Kidney epithelial cell (primary cell): ENCODE measurements at regions not wholly inside any gene's neighbourhood (a gene's known extent, or its start where the extent isn't known, plus 50 kb on each side); places are given as distances from the start of the nearest gene placed in this dataset.

Source experiments
- DNase-seq: peaks from one replicate; pipeline ENCODE4 v3.0.0-alpha.2; 2010; ENCODE audit warnings: low read depth
- H3K27me3 ChIP-seq: 2 replicates; pipeline ENCODE4 v1.6.0; 2011; ENCODE audit warnings: low read length; ENCODE audit not compliant: control insufficient read depth, insufficient read depth
- H3K36me3 ChIP-seq: 2 replicates; pipeline ENCODE4 v1.5.1; 2011; ENCODE audit warnings: low read length; ENCODE audit not compliant: control insufficient read depth, insufficient read depth
- H3K4me3 ChIP-seq: 2 replicates; pipeline ENCODE4 v1.5.1; 2011; ENCODE audit warnings: low read depth, mild to moderate bottlenecking, control low read depth, low read length
- TF ChIP-seq, protein P1 (sequence below): IDR thresholded peaks from 2 replicates; pipeline ENCODE4 v1.5.1; 2011; ENCODE audit warnings: mild to moderate bottlenecking, moderate library complexity, low read length, control low read depth, inconsistent platforms; ENCODE audit not compliant: insufficient read depth, poor library complexity, severe bottlenecking

DNA sequence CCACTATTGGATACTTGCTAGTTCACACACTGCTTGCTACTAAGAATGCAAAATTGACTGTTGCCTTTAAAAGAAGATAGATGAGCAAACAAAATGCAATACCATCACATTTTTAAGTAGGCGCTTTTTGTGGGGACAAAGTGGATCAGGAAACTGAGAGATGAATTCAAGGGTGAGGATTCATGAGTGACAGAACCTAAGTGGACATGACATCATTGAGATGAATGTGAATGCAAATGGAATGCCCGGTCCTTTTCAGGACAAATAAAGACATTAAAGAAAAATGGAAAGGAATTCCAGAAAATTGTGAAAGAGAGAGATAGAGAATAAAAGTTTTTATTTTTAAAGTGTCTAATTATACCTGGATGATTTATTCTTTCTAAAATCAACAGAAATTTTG lies 106.3 kb upstream of the AKR1E2 start:
- TF ChIP-seq, protein P1, sequence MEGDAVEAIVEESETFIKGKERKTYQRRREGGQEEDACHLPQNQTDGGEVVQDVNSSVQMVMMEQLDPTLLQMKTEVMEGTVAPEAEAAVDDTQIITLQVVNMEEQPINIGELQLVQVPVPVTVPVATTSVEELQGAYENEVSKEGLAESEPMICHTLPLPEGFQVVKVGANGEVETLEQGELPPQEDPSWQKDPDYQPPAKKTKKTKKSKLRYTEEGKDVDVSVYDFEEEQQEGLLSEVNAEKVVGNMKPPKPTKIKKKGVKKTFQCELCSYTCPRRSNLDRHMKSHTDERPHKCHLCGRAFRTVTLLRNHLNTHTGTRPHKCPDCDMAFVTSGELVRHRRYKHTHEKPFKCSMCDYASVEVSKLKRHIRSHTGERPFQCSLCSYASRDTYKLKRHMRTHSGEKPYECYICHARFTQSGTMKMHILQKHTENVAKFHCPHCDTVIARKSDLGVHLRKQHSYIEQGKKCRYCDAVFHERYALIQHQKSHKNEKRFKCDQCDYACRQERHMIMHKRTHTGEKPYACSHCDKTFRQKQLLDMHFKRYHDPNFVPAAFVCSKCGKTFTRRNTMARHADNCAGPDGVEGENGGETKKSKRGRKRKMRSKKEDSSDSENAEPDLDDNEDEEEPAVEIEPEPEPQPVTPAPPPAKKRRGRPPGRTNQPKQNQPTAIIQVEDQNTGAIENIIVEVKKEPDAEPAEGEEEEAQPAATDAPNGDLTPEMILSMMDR = no peak
- H3K4me3 ChIP-seq = no peak overlapping the region
- DNase-seq = no peak
- no peaks in the 10 kb centered on the region for H3K27me3 ChIP-seq
- H3K36me3 ChIP-seq = no peaks in the 10 kb centered on the region

DNA sequence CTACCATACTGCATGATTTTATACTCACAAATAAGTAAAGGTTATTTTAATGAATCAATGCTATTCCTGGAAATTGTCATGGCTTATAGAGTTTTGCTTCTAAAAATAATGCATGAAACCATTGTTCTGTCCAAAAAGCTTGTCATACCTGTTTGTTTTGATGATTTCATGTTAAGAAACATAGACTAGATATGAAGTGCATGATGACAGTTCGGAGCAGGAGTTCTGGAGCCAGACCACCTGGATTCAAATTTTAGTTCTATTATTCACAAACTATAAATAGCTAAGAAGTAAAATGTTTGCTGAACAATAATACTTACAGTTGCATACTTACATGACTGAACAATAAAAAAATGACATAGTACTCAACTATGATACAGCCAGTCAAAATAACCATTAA lies 107.0 kb upstream of the AKR1E2 start:
- Histone ChIP-seq H3K4me3 (no peak overlapping the region), H3K27me3 (no peaks in the 10 kb centered on the region), H3K36me3 (no peaks in the 10 kb centered on the region)
- TF ChIP-seq, protein P1 = no peak
- DNase-seq = no peak

DNA sequence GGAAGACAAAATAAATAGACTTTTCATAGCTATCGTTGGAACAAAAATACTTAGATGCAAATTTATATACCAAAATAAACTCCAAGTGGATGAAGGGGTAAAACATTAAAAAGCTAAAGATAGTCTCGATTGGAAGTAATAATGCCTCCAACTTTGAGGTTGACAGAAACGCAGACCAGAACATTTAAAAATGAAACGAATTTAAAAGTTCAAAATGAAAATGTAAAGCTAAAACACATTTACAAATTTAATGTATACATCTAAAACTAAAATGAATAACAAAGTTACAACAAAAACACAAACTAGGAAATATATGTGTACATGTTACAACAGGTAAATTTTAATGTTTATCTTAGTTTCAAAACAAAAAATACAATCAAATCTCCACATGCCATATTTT lies 107.5 kb upstream of the AKR1E2 start:
- no peak overlapping the region for H3K4me3 ChIP-seq
- H3K27me3 ChIP-seq = no peaks in the 10 kb centered on the region
- TF ChIP-seq, protein P1 = no peak
- no peak for DNase-seq
- H3K36me3 ChIP-seq = no peaks in the 10 kb centered on the region

DNA sequence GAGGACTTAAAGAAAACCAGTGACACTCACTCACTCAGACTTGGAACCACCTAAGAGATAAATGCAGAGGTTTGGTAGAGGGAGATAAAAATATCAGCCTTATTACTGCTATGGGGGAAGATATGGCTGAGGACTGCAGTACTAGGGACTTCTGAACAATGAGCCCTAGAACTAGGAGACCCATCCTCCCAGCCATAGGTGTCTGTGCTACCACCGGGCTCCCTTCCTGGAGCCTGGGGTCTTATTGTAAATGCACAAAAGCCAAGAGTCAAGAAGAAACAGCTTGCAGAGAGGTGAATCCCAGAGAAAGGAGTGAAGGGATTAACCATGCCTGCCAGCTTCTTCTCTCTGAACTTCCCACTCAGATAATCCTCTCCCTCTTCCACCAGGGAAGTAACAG lies 108.3 kb upstream of the AKR1E2 start:
- H3K27me3 ChIP-seq = no peaks in the 10 kb centered on the region
- H3K4me3 ChIP-seq = no peak overlapping the region
- no peak for DNase-seq
- TF ChIP-seq, protein P1 = no peak
- H3K36me3 ChIP-seq = no peaks in the 10 kb centered on the region

DNA sequence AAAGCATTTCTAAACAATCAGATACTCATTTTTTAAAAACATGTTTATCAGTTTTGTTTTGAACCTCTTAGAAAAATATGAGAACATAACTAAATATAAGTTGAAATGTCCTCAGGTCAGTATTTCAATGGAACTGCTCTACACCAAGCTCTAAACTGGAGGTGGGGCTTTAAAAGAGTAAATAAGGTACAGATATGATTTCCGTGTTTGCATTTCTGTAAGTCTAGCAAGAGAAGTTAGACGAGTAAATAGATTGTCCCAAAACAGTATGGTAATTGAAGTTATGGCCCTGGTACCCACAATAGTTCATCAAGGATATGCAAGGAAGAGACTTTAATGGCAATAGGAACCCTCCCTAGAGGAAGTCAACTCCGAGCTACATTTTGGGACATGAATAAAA lies 115.1 kb upstream of the AKR1E2 start:
- no peaks in the 10 kb centered on the region for H3K36me3 ChIP-seq
- TF ChIP-seq, protein P1 = no peak
- DNase-seq = no peak
- H3K4me3 ChIP-seq = no peak overlapping the region
- no peaks in the 10 kb centered on the region for H3K27me3 ChIP-seq

DNA sequence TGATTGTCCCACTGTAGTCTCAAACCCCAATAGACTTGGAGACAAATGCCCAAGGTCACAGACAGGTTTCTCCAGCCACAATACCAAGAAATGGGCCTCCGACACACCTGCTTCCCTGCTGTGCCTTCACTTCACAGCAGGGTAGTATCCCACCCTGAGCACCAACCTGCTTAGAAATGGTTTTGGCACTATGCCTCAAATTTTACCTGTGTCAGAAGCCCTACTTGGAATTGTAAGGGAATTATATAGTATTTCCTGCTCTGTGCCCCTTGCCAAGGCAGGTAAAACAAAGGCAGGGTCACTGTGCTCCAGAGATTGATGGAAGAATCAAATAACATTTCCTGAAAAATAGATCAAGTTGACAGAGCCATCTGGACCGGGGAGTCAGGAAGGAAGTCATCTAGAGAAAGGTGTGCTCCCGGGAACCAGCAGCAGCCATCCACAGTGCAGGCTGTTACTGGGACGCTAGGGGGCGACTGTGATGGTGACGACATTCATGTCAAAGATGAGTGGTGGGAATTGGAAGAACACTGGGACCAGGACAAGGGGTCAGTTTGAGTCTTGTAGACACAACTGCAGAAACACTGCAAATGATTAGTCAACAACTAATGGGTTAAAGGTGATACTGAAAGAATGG lies 117.8 kb upstream of the AKR1E2 start:
- no peak for DNase-seq
- Histone ChIP-seq H3K27me3 (no peaks in the 10 kb centered on the region), H3K36me3 (no peaks in the 10 kb centered on the region), H3K4me3 (no peak overlapping the region)
- TF ChIP-seq, protein P1 = peak; percentile 27
